ENCODE measurements at regions not wholly inside any gene's neighbourhood (a gene's known extent, or its start where the extent isn't known, plus 50 kb on each side); places are given as distances from the start of the nearest gene placed in this dataset.
"Not testable (repeated sequence)": the region's sequence is repeated elsewhere in the genome, so short reads cannot be mapped to it uniquely, and the experiment has no call there.

DNA sequence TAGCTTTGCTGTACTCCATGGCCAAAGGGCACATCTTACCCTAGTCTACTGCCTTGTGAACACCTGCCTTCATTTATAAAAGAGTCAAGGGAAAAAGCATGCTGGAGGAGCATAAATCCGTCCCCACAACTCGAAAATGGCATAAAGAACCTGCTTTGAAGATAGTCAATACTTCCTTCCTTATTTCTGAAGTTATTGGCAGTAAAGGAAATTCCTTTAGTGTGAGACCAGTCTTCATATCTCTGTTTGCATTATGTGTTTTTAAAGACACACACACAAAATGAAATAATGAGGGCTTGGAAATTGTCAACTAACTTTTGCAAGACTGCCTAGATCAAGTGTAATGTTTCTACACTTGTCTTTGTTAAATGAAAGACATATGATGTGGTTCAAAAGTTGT, 408.4 kb downstream of the SPRY2 start:
- Mint-ChIP-seq H3K27me3 (no peaks in the 10 kb centered on the region), H3K27ac (no peak overlapping the region), H3K4me3 (no peak overlapping the region), H3K4me1 (no peaks in the 10 kb centered on the region), H3K36me3 (no peaks in the 10 kb centered on the region), H3K9me3 (no peaks in the 10 kb centered on the region)
- CTCF ChIA-PET, result no interaction called here
- DNase-seq, result no peak

DNA sequence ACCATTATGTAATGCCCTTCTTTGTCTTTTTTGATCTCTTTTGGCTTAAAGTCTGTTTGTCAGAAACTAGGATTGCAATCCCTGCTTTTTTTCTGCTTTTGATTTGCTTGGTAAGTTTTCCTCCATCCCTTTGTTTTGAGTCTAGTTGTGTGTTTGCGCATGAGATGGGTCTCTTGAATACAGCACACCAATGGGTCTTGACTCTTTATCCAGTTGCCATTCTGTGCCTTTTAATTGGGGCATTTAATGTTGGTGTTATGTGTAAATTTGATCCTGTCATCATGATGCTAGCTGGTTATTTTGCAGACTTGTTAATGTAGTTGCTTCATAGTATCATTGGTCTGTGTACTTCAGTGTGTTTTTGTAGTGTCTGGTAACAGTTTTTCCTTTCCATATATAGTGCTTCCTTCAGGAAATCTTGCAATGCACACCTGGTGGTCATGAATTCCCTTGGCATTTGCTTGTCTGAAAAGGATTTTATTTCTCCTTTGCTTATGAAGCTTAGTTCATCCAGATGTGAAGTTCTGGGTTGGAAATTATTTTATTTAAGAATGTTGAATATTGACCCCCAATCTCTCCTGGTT, 416.9 kb downstream of the SPRY2 start:
- CTCF ChIA-PET, H3K36me3 Mint-ChIP-seq, H3K27ac Mint-ChIP-seq, H3K9me3 Mint-ChIP-seq, H3K4me3 Mint-ChIP-seq, H3K4me1 Mint-ChIP-seq, H3K27me3 Mint-ChIP-seq, DNase-seq: not testable (repeated sequence)

DNA sequence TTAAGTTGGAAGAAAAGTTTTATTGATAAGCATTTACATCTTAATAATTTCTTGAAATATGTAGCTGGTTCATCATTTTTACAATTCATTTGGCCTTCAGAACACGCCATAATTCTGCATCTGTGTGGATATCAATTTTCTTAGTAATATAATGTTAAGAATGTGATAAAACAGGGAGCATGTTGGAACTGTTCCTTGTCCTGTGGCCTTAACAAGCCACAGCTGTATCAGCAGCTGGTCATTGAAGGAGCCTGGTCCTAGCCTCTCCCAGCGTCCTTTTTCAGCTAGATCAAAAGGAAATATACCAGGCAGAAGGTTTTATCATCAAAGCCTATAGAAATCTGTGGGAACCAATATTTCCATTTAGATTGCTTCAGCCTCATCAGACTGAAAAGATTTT, 421.8 kb downstream of the SPRY2 start:
- Mint-ChIP-seq H3K27ac (no peak overlapping the region), H3K4me3 (no peak overlapping the region), H3K4me1 (no peaks in the 10 kb centered on the region), H3K27me3 (no peaks in the 10 kb centered on the region), H3K9me3 (peaks cover 3% of the 10 kb centered on the region), H3K36me3 (no peaks in the 10 kb centered on the region)
- CTCF ChIA-PET, result no interaction called here
- DNase-seq, result no peak

DNA sequence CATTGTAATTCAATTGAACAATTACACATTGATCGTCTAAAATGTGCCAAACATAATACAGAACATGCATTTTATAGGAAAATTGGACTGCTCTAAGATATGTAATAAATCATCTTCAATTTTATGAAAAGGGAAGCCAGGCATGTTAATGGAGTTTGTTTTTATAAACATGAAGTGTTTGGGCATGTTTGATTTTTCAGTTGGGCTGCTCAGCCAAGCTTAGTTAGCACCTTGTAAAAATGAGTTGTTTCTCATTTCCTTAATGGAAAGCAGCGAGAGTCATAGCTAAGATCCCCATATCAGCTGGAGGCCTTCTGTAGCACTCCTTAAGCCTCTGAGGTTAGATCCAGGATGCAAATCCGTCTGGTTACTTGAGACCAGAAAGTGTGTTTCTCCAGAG, 422.3 kb downstream of the SPRY2 start:
- CTCF ChIA-PET, result no interaction called here
- Mint-ChIP-seq H3K4me3 (no peak overlapping the region), H3K36me3 (no peaks in the 10 kb centered on the region), H3K4me1 (no peaks in the 10 kb centered on the region), H3K27me3 (no peaks in the 10 kb centered on the region), H3K27ac (no peak overlapping the region), H3K9me3 (no peaks in the 10 kb centered on the region)
- no peak for DNase-seq

DNA sequence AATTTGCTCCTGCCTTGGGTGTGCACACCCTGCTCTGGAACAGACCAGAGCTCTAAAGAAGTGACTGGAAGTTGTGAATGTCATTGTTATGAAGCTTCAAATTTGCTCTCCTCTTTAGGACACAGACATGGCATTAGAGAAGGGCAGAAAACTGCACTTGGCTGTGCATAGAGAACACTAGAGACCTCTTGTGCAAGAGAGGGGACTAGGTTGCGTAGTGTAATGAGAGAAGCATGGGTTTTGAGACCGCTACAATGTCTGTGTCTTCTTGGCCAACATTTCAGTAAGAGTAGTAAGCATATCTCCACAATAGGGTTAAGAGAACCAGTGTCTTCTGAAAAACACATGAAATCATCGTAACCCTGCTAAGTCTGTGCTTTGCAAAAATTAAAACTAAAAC, 423.3 kb downstream of the SPRY2 start:
- Mint-ChIP-seq H3K4me1 (no peaks in the 10 kb centered on the region), H3K27me3 (no peaks in the 10 kb centered on the region), H3K36me3 (no peaks in the 10 kb centered on the region), H3K27ac (no peak overlapping the region), H3K4me3 (no peak overlapping the region), H3K9me3 (no peaks in the 10 kb centered on the region)
- CTCF ChIA-PET, result no interaction called here
- DNase-seq, result no peak

DNA sequence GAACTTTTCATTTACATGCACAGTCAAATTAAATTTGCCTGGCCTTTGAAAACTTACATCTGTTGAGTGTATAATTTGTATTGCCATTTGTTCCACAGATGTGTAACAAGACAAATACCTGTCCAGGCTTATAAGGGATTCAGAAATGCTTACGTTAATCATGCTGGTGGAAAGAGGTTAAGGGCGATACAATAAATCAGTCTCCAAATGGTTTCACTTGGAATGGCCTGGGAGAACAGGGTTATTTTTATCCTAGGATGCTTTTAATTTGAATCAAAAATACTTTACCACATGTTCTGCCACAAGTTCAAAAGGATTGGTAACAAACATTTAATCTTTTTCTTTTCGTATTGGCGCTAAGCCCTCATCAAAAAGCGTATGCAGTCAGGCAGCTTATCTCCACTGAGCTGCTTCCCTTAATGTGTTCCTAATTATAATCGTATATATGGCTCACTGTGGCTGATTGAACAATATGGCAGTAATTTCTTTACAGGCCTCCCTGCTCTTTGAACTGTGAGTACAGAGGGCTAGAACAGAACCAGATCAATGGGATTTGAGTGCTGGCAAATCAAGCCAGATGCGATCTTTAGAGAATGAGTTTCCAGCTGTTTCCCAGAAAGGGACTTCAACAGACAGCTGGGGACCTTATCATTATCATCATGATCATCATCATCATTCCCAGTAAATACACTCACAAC, 425.7 kb downstream of the SPRY2 start:
- CTCF ChIA-PET, result interaction anchor here (0.8 kb wide), 1 partner anchor 52 kb away, joined by 3 read pairs; no protein-coding TSS in a partner anchor
- no peak for DNase-seq
- Mint-ChIP-seq H3K27ac (no peak overlapping the region), H3K27me3 (no peaks in the 10 kb centered on the region), H3K4me1 (no peaks in the 10 kb centered on the region), H3K9me3 (no peaks in the 10 kb centered on the region), H3K4me3 (no peak overlapping the region), H3K36me3 (no peaks in the 10 kb centered on the region)

DNA sequence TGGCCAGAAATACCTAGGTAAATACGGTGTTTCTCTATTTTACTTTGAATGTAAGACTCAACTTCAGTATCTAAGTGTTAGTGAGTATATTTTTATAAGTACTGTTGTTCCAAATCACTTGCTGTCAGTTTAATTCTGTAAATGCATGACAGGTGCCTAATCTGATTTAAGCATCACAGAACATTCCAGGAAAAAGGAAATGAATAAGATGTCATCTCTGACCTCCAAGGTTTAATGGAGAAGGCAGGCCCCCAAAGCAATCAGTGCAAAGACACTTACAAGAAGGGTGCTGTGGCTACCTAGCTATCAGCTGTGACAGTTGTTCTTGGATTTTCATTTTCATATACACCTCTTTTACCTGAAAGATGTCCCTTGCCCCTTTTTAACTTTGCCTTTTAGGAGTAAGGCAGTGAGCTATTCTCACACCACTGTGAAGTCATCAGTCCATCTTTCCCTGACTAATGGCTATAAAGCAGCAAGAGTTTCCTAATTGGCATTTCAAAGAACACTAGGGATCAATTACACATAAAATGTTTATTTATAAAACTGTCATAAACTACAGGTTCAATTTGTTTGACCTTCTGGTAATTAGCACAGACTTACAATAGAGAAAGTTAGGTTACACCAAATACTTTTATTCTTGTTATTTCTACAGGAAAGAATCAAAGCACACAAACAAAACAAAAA, 427.6 kb downstream of the SPRY2 start:
- Mint-ChIP-seq H3K27me3 (no peaks in the 10 kb centered on the region), H3K27ac (no peak overlapping the region), H3K4me1 (no peaks in the 10 kb centered on the region), H3K36me3 (no peaks in the 10 kb centered on the region), H3K9me3 (no peaks in the 10 kb centered on the region), H3K4me3 (no peak overlapping the region)
- DNase-seq, result no peak
- CTCF ChIA-PET, result no interaction called here

DNA sequence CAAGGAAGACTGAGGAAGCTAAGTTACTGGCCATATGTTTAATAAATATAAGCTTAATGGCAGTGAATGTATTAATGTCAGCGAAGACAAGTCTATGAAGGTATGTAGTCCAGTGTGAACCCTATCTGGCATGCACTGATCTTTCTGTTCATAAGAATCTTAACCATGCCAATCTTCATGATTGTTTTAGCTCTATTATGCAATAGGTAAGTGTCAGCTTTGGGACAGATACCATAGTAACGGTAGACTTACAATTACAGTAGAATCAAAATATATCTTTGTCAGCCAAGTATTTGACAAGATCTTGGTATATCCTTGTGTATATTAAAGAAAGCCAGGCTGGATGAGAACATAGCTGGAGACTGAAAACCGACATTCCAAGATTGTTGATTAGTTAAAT, 428.5 kb downstream of the SPRY2 start:
- H3K4me3 Mint-ChIP-seq, result no peak overlapping the region
- CTCF ChIA-PET, result no interaction called here
- H3K27me3 Mint-ChIP-seq, result no peaks in the 10 kb centered on the region
- H3K9me3 Mint-ChIP-seq, result no peaks in the 10 kb centered on the region
- no peak overlapping the region for H3K27ac Mint-ChIP-seq
- H3K4me1 Mint-ChIP-seq, result no peaks in the 10 kb centered on the region
- DNase-seq, result no peak
- H3K36me3 Mint-ChIP-seq, result no peaks in the 10 kb centered on the region

DNA sequence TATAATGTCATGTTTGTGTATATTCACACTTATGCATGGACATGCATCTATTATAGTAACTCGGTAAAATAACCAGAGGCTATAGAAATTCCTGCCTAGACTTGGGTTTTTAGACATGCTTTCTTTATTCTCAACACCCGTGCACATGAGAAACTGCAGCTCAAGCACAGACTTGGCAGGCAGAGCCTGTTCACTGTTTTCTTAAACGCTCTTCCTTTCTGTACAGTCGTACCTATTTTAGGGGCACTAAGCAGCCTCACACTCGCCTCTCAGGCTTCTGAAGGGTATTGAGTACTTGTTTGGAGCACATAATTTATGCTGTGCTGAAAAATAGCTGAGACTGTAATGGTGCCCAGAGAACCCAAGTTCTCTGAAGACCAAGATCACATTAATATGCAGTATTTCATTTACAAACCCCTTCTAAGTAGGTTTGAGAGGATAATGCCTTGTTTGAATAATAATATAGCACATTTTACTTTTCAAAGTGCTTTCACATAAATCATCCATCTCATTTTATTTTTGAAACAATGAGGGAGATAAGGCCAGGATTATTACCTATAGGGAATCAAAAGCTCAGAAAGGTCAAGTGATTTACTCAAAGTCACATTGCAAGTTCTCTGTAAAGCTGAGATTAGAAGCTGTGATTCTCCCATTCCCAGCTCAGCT, 429.9 kb downstream of the SPRY2 start:
- no peaks in the 10 kb centered on the region for H3K4me1 Mint-ChIP-seq
- no peaks in the 10 kb centered on the region for H3K9me3 Mint-ChIP-seq
- H3K27ac Mint-ChIP-seq, result no peak overlapping the region
- no peak for DNase-seq
- CTCF ChIA-PET, result no interaction called here
- H3K4me3 Mint-ChIP-seq, result no peak overlapping the region
- no peaks in the 10 kb centered on the region for H3K36me3 Mint-ChIP-seq
- no peaks in the 10 kb centered on the region for H3K27me3 Mint-ChIP-seq

DNA sequence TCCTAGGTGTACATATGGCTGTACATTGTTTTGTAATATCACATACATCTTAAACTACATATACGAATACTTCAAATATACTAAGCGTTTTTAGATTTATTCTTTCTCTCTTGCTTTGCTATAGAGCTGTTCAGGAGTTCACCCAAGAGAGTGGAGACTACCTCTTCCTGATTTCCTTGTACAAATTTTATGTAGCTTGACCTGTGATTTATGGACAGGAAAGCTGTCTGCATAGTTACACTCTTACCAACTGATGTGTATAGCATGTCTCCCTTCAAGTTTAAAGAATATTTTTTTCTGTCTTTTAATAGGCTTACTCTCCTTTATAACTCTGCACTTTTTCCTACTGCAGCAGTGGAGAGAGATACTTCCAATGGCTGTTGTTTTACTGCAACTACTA, 428.7 kb downstream of the NDFIP2 start:
- Mint-ChIP-seq H3K9me3 (no peaks in the 10 kb centered on the region), H3K4me3 (no peak overlapping the region), H3K4me1 (no peaks in the 10 kb centered on the region), H3K27me3 (no peaks in the 10 kb centered on the region), H3K27ac (no peak overlapping the region), H3K36me3 (no peaks in the 10 kb centered on the region)
- no peak for DNase-seq
- CTCF ChIA-PET, result no interaction called here

DNA sequence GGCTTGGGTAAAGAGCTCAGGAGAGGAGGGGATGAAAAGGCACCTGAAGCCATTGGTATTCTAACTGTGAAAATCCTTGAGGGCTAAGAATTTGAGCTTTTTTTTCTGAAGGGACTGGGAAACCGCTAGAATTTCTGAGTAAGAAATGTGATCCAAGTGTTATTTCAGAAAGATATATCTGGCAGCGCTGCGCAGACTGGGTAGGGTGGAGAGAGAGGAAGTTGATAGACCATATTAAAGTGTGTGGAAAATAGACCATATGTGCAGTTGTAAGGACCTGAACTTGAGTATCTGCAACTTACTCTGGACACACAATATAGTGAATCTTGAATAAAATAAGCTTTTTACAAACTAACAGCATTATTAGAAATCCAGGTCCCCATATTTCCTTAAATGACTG, 427.4 kb downstream of the NDFIP2 start:
- CTCF ChIA-PET, result no interaction called here

DNA sequence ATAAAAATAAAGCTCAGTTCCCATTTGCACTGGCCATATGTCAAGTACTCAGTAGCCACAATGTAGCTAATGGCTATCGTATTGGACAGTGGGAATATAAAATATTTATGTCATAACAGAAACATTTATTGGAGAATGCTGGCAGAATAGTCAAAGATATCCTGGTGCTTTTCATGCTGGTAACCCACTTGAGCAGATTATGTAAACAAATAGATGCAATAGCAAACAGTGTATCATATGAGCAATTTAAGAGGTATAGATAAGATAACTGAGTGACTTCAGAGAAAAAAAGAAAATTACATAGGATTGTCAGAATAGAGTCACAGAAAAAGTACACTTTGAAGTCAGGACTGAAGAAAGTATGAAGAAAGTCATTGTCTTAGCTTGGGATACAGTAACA, 426.6 kb downstream of the NDFIP2 start:
- Mint-ChIP-seq H3K4me3 (no peak overlapping the region), H3K36me3 (no peaks in the 10 kb centered on the region)

More for the DNA sequence above, 427.4 kb downstream of the NDFIP2 start:
- no peaks in the 10 kb centered on the region for H3K27me3 Mint-ChIP-seq
- no peak overlapping the region for H3K27ac Mint-ChIP-seq
- no peak for DNase-seq
- H3K36me3 Mint-ChIP-seq, result no peaks in the 10 kb centered on the region
- H3K4me1 Mint-ChIP-seq, result no peaks in the 10 kb centered on the region
- no peak overlapping the region for H3K4me3 Mint-ChIP-seq
- H3K9me3 Mint-ChIP-seq, result no peaks in the 10 kb centered on the region

DNA sequence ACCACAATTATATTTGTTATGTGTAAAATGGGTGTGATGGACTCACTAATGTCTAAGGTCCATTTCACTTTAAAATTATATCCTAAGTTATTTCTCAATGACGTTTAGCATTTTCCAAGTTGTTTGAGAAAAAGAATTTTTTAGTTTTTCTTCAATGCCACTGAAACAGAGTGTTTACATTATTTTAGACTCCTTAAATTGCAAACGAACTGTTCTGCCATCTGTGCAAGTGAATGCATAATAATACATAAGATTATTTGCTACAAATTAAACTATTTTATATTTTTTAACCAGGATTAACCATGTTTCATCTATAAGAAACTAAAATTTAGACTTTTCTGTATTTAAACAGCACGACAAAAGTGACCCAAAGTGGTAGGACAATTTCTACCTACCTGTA, 425.4 kb downstream of the NDFIP2 start:
- Mint-ChIP-seq H3K36me3 (no peaks in the 10 kb centered on the region), H3K27ac (no peak overlapping the region), H3K4me1 (no peaks in the 10 kb centered on the region), H3K4me3 (no peak overlapping the region), H3K27me3 (no peaks in the 10 kb centered on the region), H3K9me3 (no peaks in the 10 kb centered on the region)
- CTCF ChIA-PET, result no interaction called here
- no peak for DNase-seq

More for the DNA sequence above, 426.6 kb downstream of the NDFIP2 start:
- DNase-seq, result no peak
- CTCF ChIA-PET, result no interaction called here
- no peak overlapping the region for H3K27ac Mint-ChIP-seq
- no peaks in the 10 kb centered on the region for H3K4me1 Mint-ChIP-seq
- no peaks in the 10 kb centered on the region for H3K27me3 Mint-ChIP-seq
- H3K9me3 Mint-ChIP-seq, result no peaks in the 10 kb centered on the region

DNA sequence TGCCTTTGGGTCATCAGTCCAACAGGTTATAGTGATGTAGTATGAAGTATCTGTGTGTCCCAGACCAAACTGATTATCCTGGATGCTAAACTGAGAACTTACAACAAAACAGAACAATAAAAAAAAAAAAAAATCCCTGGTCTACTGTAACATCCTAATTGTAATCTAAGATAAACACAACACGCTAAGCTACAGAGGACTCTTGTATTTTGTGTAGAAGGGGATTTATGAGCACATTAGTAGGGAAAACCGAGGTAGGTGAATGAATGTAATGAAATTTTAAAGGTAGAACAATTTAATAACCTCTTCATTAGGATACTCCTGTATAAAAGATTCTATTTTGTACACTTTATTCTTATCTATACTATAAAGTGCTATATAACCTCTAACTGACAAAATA, 424.1 kb downstream of the NDFIP2 start:
- no peaks in the 10 kb centered on the region for H3K4me1 Mint-ChIP-seq
- H3K4me3 Mint-ChIP-seq, result no peak overlapping the region
- no peaks in the 10 kb centered on the region for H3K27me3 Mint-ChIP-seq
- no peaks in the 10 kb centered on the region for H3K9me3 Mint-ChIP-seq
- no peak overlapping the region for H3K27ac Mint-ChIP-seq
- H3K36me3 Mint-ChIP-seq, result no peaks in the 10 kb centered on the region
- CTCF ChIA-PET, result no interaction called here
- no peak for DNase-seq

DNA sequence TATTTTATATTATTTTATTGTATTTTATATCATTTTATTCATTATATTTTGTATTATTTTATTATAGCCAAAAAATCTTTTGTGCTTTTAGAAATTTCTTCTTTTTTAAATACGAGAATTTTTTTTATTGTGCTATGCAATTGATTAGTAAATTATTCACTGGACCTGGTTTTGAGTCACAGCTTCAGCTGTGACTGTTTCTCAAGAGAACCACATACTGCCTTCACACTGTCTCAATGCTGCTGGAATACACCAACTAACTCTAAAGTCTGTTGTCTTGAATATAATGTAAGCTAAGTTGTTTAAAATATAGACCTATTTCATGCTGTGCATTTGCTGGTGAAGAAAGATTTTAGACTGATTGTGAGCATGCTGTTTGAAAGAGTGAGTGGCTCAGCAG, 423.6 kb downstream of the NDFIP2 start:
- H3K9me3 Mint-ChIP-seq, result no peaks in the 10 kb centered on the region
- no peak overlapping the region for H3K4me3 Mint-ChIP-seq
- H3K27me3 Mint-ChIP-seq, result no peaks in the 10 kb centered on the region
- DNase-seq, result no peak
- H3K4me1 Mint-ChIP-seq, result no peaks in the 10 kb centered on the region
- no peak overlapping the region for H3K27ac Mint-ChIP-seq
- CTCF ChIA-PET, result no interaction called here
- no peaks in the 10 kb centered on the region for H3K36me3 Mint-ChIP-seq

All from activated naive CD4-positive, alpha-beta T cell treated with anti-CD3 and anti-CD28 coated beads, Interleukin-2, amount 10 ng/mL, durations not matched to agents 7 days and 5 days (primary cell).